ENCODE measurements at regions not wholly inside any gene's neighbourhood (a gene's known extent, or its start where the extent isn't known, plus 50 kb on each side); places are given as distances from the start of the nearest gene placed in this dataset.
"Not testable (repeated sequence)": the region's sequence is repeated elsewhere in the genome, so short reads cannot be mapped to it uniquely, and the experiment has no call there.

GRCh38 chr9:13939701-13940490 lies 374.0 kb downstream of the NFIB start:
- FAIRE-seq = no peak

- no peak for FAIRE-seq
Measured at GRCh38 chr9:13939134-13939533, 374.8 kb downstream of the NFIB start.

- no peak for FAIRE-seq
Measured at GRCh38 chr9:13934416-13934815, 379.5 kb downstream of the NFIB start.

- FAIRE-seq = no peak
Measured at GRCh38 chr9:13933268-13933656, 380.7 kb downstream of the NFIB start.

GRCh38 chr9:13932528-13933267 lies 381.2 kb downstream of the NFIB start:
- no peak for FAIRE-seq

- FAIRE-seq = no peak
Measured at GRCh38 chr9:13929013-13929412, 384.9 kb downstream of the NFIB start.

GRCh38 chr9:13923381-13923780 lies 390.6 kb downstream of the NFIB start:
- no peak for FAIRE-seq

- no peak for FAIRE-seq
Measured at GRCh38 chr9:13920557-13920956, 393.4 kb downstream of the NFIB start.

GRCh38 chr9:13919401-13919800 lies 394.5 kb downstream of the NFIB start:
- FAIRE-seq = no peak

GRCh38 chr9:13917534-13917933 lies 396.4 kb downstream of the NFIB start:
- FAIRE-seq = no peak

GRCh38 chr9:13915591-13916301 lies 398.2 kb downstream of the NFIB start:
- no peak for FAIRE-seq

- no peak for FAIRE-seq
Measured at GRCh38 chr9:13915131-13915530, 398.8 kb downstream of the NFIB start.

GRCh38 chr9:13911473-13911872 lies 402.5 kb downstream of the NFIB start:
- no peak for FAIRE-seq

- not testable (repeated sequence) for FAIRE-seq
Measured at GRCh38 chr9:13907842-13908241, 406.1 kb downstream of the NFIB start.

GRCh38 chr9:13904746-13905145 lies 409.2 kb downstream of the NFIB start:
- FAIRE-seq = no peak

GRCh38 chr9:13904311-13904710 lies 409.6 kb downstream of the NFIB start:
- no peak for FAIRE-seq

- no peak for FAIRE-seq
Measured at GRCh38 chr9:13902286-13903066, 411.5 kb downstream of the NFIB start.

- no peak for FAIRE-seq
Measured at GRCh38 chr9:13901176-13901575, 412.8 kb downstream of the NFIB start.

- FAIRE-seq = no peak
Measured at GRCh38 chr9:13900449-13900848, 413.5 kb downstream of the NFIB start.

- FAIRE-seq = no peak
Measured at GRCh38 chr9:13899924-13900323, 414.0 kb downstream of the NFIB start.

GRCh38 chr9:13898957-13899356 lies 415.0 kb downstream of the NFIB start:
- FAIRE-seq = no peak

- FAIRE-seq = no peak
Measured at GRCh38 chr9:13896922-13897835, 416.8 kb downstream of the NFIB start.
